NCI-H526 (cell line): ENCODE measurements at regions not wholly inside any gene's neighbourhood (a gene's known extent, or its start where the extent isn't known, plus 50 kb on each side); places are given as distances from the start of the nearest gene placed in this dataset.

Experiments
- DNase-seq, 2 experiments: peaks; one replicate each; lab custom pipeline; 2025; lab: John Stamatoyannopoulos, UW

- DNase-seq: no peak
These were observed 167.6 kb downstream of the WT1 start for GRCh38 chr11:32267679-32268187.

- no peak for DNase-seq
These were observed 161.4 kb downstream of the WT1 start for GRCh38 chr11:32273931-32274330.

- DNase-seq: no peak
These were observed 155.7 kb downstream of the WT1 start for GRCh38 chr11:32279672-32280071.

- DNase-seq: no peak
These were observed 155.0 kb downstream of the WT1 start for GRCh38 chr11:32280339-32280738.

- DNase-seq: no peak
These were observed 147.1 kb downstream of the WT1 start for GRCh38 chr11:32288276-32288675.

GRCh38 chr11:32289701-32290100 lies 145.6 kb downstream of the WT1 start:
- DNase-seq: no peak

GRCh38 chr11:32290783-32291182 lies 144.6 kb downstream of the WT1 start:
- DNase-seq: peak; percentile 33 to 37

GRCh38 chr11:32297611-32298011 lies 137.7 kb downstream of the WT1 start:
- DNase-seq: peak; percentile 56 to 83

- no peak for DNase-seq
These were observed 132.5 kb downstream of the WT1 start for GRCh38 chr11:32302826-32303225.

- no peak for DNase-seq
These were observed 130.8 kb downstream of the WT1 start for GRCh38 chr11:32304521-32304920.

GRCh38 chr11:32305460-32305859 lies 129.9 kb downstream of the WT1 start:
- no peak for DNase-seq

GRCh38 chr11:32307471-32307870 lies 127.9 kb downstream of the WT1 start:
- DNase-seq: peak; percentile 56 to 77

- no peak for DNase-seq
These were observed 127.4 kb downstream of the WT1 start for GRCh38 chr11:32307913-32308312.

- DNase-seq: no peak
These were observed 125.7 kb downstream of the WT1 start for GRCh38 chr11:32309530-32310213.

- DNase-seq: no peak
These were observed 125.1 kb downstream of the WT1 start for GRCh38 chr11:32310214-32310601.

GRCh38 chr11:32311346-32312065 lies 123.8 kb downstream of the WT1 start:
- DNase-seq: no peak

GRCh38 chr11:32312206-32312817 lies 123.0 kb downstream of the WT1 start:
- no peak for DNase-seq

GRCh38 chr11:32312865-32313403 lies 122.4 kb downstream of the WT1 start:
- DNase-seq: peak; percentile 74 to 84

- no peak for DNase-seq
These were observed 121.9 kb downstream of the WT1 start for GRCh38 chr11:32313477-32313876.

- no peak for DNase-seq
These were observed 120.2 kb downstream of the WT1 start for GRCh38 chr11:32315121-32315520.

GRCh38 chr11:32316232-32316631 lies 119.1 kb downstream of the WT1 start:
- no peak for DNase-seq

GRCh38 chr11:32316858-32317642 lies 118.3 kb downstream of the WT1 start:
- DNase-seq: no peak
